HG03139 (cell line): ENCODE measurements at regions not wholly inside any gene's neighbourhood (a gene's known extent, or its start where the extent isn't known, plus 50 kb on each side); places are given as distances from the start of the nearest gene placed in this dataset.

ENCODE experiments used
- ATAC-seq: cut with Tn5 transposase; IDR thresholded peaks from one replicate; pipeline ENCODE4 v1.9.1; 2021; ENCODE audit not compliant: unreplicated experiment

GRCh38 chr14:101130861-101131260 lies 227.3 kb upstream of the RTL1 start:
- no peak for ATAC-seq

- ATAC-seq, result no peak
These were observed 228.0 kb upstream of the RTL1 start for GRCh38 chr14:101131451-101131916.

GRCh38 chr14:101132051-101132571 lies 228.6 kb upstream of the RTL1 start:
- no peak for ATAC-seq

- ATAC-seq, result no peak
These were observed 229.1 kb upstream of the RTL1 start for GRCh38 chr14:101132588-101132987.

GRCh38 chr14:101133068-101133467 lies 229.5 kb upstream of the RTL1 start:
- no peak for ATAC-seq

GRCh38 chr14:101134161-101134631 lies 230.7 kb upstream of the RTL1 start:
- ATAC-seq, result no peak

GRCh38 chr14:101134851-101135433 lies 231.4 kb upstream of the RTL1 start:
- no peak for ATAC-seq

GRCh38 chr14:101135796-101136742 lies 232.5 kb upstream of the RTL1 start:
- ATAC-seq, result no peak

- ATAC-seq, result no peak
These were observed 233.7 kb upstream of the RTL1 start for GRCh38 chr14:101137234-101137633.

GRCh38 chr14:101147848-101148247 lies 244.3 kb upstream of the RTL1 start:
- ATAC-seq, result no peak

- no peak for ATAC-seq
These were observed 246.6 kb upstream of the RTL1 start for GRCh38 chr14:101150039-101150610.

GRCh38 chr14:101151226-101151926 lies 247.9 kb upstream of the RTL1 start:
- no peak for ATAC-seq

- ATAC-seq, result no peak
These were observed 248.4 kb upstream of the RTL1 start for GRCh38 chr14:101151927-101152305.

GRCh38 chr14:101152855-101153254 lies 249.3 kb upstream of the RTL1 start:
- ATAC-seq, result no peak

- no peak for ATAC-seq
These were observed 250.2 kb upstream of the RTL1 start for GRCh38 chr14:101153691-101154090.

- no peak for ATAC-seq
These were observed 252.1 kb upstream of the RTL1 start for GRCh38 chr14:101155575-101155974.

- no peak for ATAC-seq
These were observed 263.9 kb upstream of the RTL1 start for GRCh38 chr14:101167428-101167827.

GRCh38 chr14:101169267-101169666 lies 265.7 kb upstream of the RTL1 start:
- no peak for ATAC-seq

GRCh38 chr14:101171650-101172049 lies 268.1 kb upstream of the RTL1 start:
- no peak for ATAC-seq

GRCh38 chr14:101173698-101174521 lies 270.4 kb upstream of the RTL1 start:
- no peak for ATAC-seq
